GM21367 (cell line): ENCODE measurements at regions not wholly inside any gene's neighbourhood (a gene's known extent, or its start where the extent isn't known, plus 50 kb on each side); places are given as distances from the start of the nearest gene placed in this dataset.

ENCODE experiments used
- ATAC-seq: cut with Tn5 transposase; IDR thresholded peaks from one replicate; pipeline ENCODE4 v1.9.1; 2021; ENCODE audit not compliant: unreplicated experiment

GRCh38 chr11:23022854-23023253 is 162.6 kb upstream of the CCDC179 start:
- ATAC-seq = no peak

GRCh38 chr11:23023319-23023718 is 163.0 kb upstream of the CCDC179 start:
- ATAC-seq = no peak

- no peak for ATAC-seq
Measured at GRCh38 chr11:23041001-23041503, 180.8 kb upstream of the CCDC179 start.

GRCh38 chr11:23058656-23059055 is 198.4 kb upstream of the CCDC179 start:
- ATAC-seq = no peak

GRCh38 chr11:23063276-23063675 is 203.0 kb upstream of the CCDC179 start:
- ATAC-seq = no peak

GRCh38 chr11:23078289-23078971 is 218.2 kb upstream of the CCDC179 start:
- peak; percentile 78 for ATAC-seq

GRCh38 chr11:23079382-23079813 is 219.1 kb upstream of the CCDC179 start:
- peak; percentile 58 for ATAC-seq

GRCh38 chr11:23087407-23087806 is 227.1 kb upstream of the CCDC179 start:
- ATAC-seq = no peak

- no peak for ATAC-seq
Measured at GRCh38 chr11:23090659-23091058, 230.4 kb upstream of the CCDC179 start.

- ATAC-seq = no peak
Measured at GRCh38 chr11:23095650-23096189, 235.4 kb upstream of the CCDC179 start.

GRCh38 chr11:23097891-23098290 is 237.6 kb upstream of the CCDC179 start:
- no peak for ATAC-seq

GRCh38 chr11:23099256-23099655 is 239.0 kb upstream of the CCDC179 start:
- no peak for ATAC-seq

GRCh38 chr11:23100726-23101125 is 240.5 kb upstream of the CCDC179 start:
- ATAC-seq = no peak

- ATAC-seq = no peak
Measured at GRCh38 chr11:23103416-23103815, 243.1 kb upstream of the CCDC179 start.

GRCh38 chr11:23111527-23111926 is 251.3 kb upstream of the CCDC179 start:
- ATAC-seq = no peak

GRCh38 chr11:23112390-23112789 is 252.1 kb upstream of the CCDC179 start:
- no peak for ATAC-seq

- ATAC-seq = no peak
Measured at GRCh38 chr11:23112987-23113886, 253.0 kb upstream of the CCDC179 start.

- ATAC-seq = no peak
Measured at GRCh38 chr11:23113887-23114216, 253.6 kb upstream of the CCDC179 start.

GRCh38 chr11:23123753-23124152 is 263.5 kb upstream of the CCDC179 start:
- no peak for ATAC-seq

GRCh38 chr11:23124249-23124648 is 264.0 kb upstream of the CCDC179 start:
- no peak for ATAC-seq

- no peak for ATAC-seq
Measured at GRCh38 chr11:23124996-23125395, 264.7 kb upstream of the CCDC179 start.

- ATAC-seq = no peak
Measured at GRCh38 chr11:23127706-23128105, 267.4 kb upstream of the CCDC179 start.
